Neural cell (in vitro differentiated cells): ENCODE measurements at regions not wholly inside any gene's neighbourhood (a gene's known extent, or its start where the extent isn't known, plus 50 kb on each side); places are given as distances from the start of the nearest gene placed in this dataset.

Experiments used
- H2AFZ ChIP-seq: fragments of 200-600, 300-800 bp; sonication (generic), shearing (Covaris generic); 2 replicates; pipeline ENCODE4 v1.6.0; 2014; ENCODE audit warnings: low read depth, mild to moderate bottlenecking, antibody characterized with exemption, low read length, moderate library complexity
- H3F3A ChIP-seq: fragments of 200-600 bp; shearing (Covaris generic); 2 replicates; pipeline ENCODE4 v1.6.1; 2016; ENCODE audit warnings: mild to moderate bottlenecking, moderate library complexity, mixed read lengths, antibody characterized with exemption, low read length; ENCODE audit not compliant: insufficient read depth, poor library complexity, severe bottlenecking
- H3K27ac ChIP-seq: fragments of 200-600, 300-800 bp; sonication (generic), shearing (Covaris generic); 2 replicates; pipeline ENCODE4 v1.5.1; 2014; ENCODE audit warnings: mild to moderate bottlenecking, low read length, moderate library complexity
- H3K27me3 ChIP-seq: fragments of 300-800, 200-600 bp; sonication (generic), shearing (Covaris generic); 2 replicates; pipeline ENCODE4 v1.6.0; 2014; ENCODE audit warnings: mild to moderate bottlenecking, low read depth, low read length, moderate library complexity; ENCODE audit not compliant: insufficient read depth
- H3K36me3 ChIP-seq: fragments of 300-800, 200-600 bp; sonication (generic), shearing (Covaris generic); 2 replicates; pipeline ENCODE4 v1.5.1; 2014; ENCODE audit warnings: mild to moderate bottlenecking, antibody characterized with exemption, low read length, moderate library complexity; ENCODE audit not compliant: insufficient read depth
- H3K4me2 ChIP-seq: fragments of 300-800, 200-600 bp; sonication (generic), shearing (Covaris generic); 2 replicates; pipeline ENCODE4 v1.6.0; 2014; ENCODE audit warnings: mild to moderate bottlenecking, low read length
- H3K4me3 ChIP-seq: fragments of 300-800, 200-600 bp; sonication (generic), shearing (Covaris generic); 2 replicates; pipeline ENCODE4 v1.5.1; 2014; ENCODE audit warnings: mild to moderate bottlenecking, low read length, moderate library complexity
- H3K79me2 ChIP-seq: fragments of 200-600 bp; shearing (Covaris generic); replicated peaks from 2 replicates; pipeline ENCODE4 v1.6.0; 2014; ENCODE audit warnings: mild to moderate bottlenecking, low read length, moderate library complexity; ENCODE audit not compliant: insufficient read depth
- H3K9ac ChIP-seq: fragments of 300-800, 200-600 bp; sonication (generic), shearing (Covaris generic); 2 replicates; pipeline ENCODE4 v1.6.1; 2016; ENCODE audit warnings: mild to moderate bottlenecking, low read length, mixed read lengths
- H3K9me2 ChIP-seq: fragments of 200-600 bp; shearing (Covaris generic); 2 replicates; pipeline ENCODE4 v1.6.1; 2016; ENCODE audit warnings: mild to moderate bottlenecking, low read length, mixed read lengths; ENCODE audit not compliant: insufficient read depth
- H3K9me3 ChIP-seq: fragments of 200-600, 300-800 bp; sonication (generic), shearing (Covaris generic); 2 replicates; pipeline ENCODE4 v1.6.1; 2016; ENCODE audit warnings: mild to moderate bottlenecking, mixed run types, low read length, moderate library complexity, mixed read lengths
- H4K20me1 ChIP-seq: fragments of 200-600 bp; shearing (Covaris generic); 2 replicates; pipeline ENCODE4 v1.6.1; 2016; ENCODE audit warnings: mild to moderate bottlenecking, mixed run types; ENCODE audit not compliant: insufficient read depth
- EP300 ChIP-seq: fragments of 450-650 bp; conservative IDR thresholded peaks from 2 replicates; pipeline ENCODE4 v1.6.1; 2014; ENCODE audit warnings: antibody characterized with exemption, mild to moderate bottlenecking, moderate library complexity; ENCODE audit not compliant: poor library complexity, severe bottlenecking
- EZH2 ChIP-seq: fragments of 200-600, 300-800 bp; shearing (Covaris generic), sonication (generic); IDR thresholded peaks from 2 replicates; pipeline ENCODE4 v1.6.1; 2014; ENCODE audit warnings: antibody characterized with exemption, low read length, borderline replicate concordance, mild to moderate bottlenecking; ENCODE audit not compliant: insufficient read depth, poor library complexity, severe bottlenecking
- MXI1 ChIP-seq: fragments of 450-650 bp; conservative IDR thresholded peaks from 2 replicates; pipeline ENCODE4 v1.6.1; 2014; ENCODE audit warnings: antibody characterized with exemption, mild to moderate bottlenecking; ENCODE audit not compliant: poor library complexity, severe bottlenecking
- POLR2AphosphoS5 ChIP-seq: IDR thresholded peaks from 2 replicates; pipeline ENCODE4 v1.6.1; 2012
- RAD21 ChIP-seq: fragments of 450-650 bp; conservative IDR thresholded peaks from 2 replicates; pipeline ENCODE4 v1.6.1; 2014; ENCODE audit warnings: antibody characterized with exemption, mild to moderate bottlenecking, moderate library complexity
- REST ChIP-seq: IDR thresholded peaks from 2 replicates; pipeline ENCODE4 v1.6.1; 2012; ENCODE audit warnings: borderline replicate concordance
- SMC3 ChIP-seq: fragments of 450-650 bp; conservative IDR thresholded peaks from 2 replicates; pipeline ENCODE4 v1.6.1; 2014; ENCODE audit warnings: antibody characterized with exemption, mild to moderate bottlenecking, moderate library complexity; ENCODE audit not compliant: poor library complexity
- TAF1 ChIP-seq: IDR thresholded peaks from 2 replicates; pipeline ENCODE4 v1.6.1; 2012; ENCODE audit warnings: low read depth
- TF ChIP-seq, protein P1 (sequence below): fragments of 450-650 bp; IDR thresholded peaks from 2 replicates; pipeline ENCODE4 v1.5.1; 2014; ENCODE audit warnings: antibody characterized with exemption, mild to moderate bottlenecking, moderate library complexity; ENCODE audit not compliant: poor library complexity, severe bottlenecking

GRCh38 chr16:65543781-65544740 lies 422.2 kb upstream of the CDH11 start:
- no peaks in the 10 kb centered on the region for H3K9me3 ChIP-seq
- H3K36me3 ChIP-seq = no peaks in the 10 kb centered on the region
- H3K27me3 ChIP-seq = no peaks in the 10 kb centered on the region
- no peak overlapping the region for H3K9ac ChIP-seq
- TF ChIP-seq RAD21 (no peak), TAF1 (no peak)
- H3K9me2 ChIP-seq = no peaks in the 10 kb centered on the region
- H3K79me2 ChIP-seq = no peaks in the 10 kb centered on the region
- no peak overlapping the region for H3K4me2 ChIP-seq
- H3K4me3 ChIP-seq = no peak overlapping the region
- no peaks in the 10 kb centered on the region for H4K20me1 ChIP-seq
- H3K27ac ChIP-seq = no peak overlapping the region
- no peak overlapping the region for H2AFZ ChIP-seq
- no peaks in the 10 kb centered on the region for H3F3A ChIP-seq

- Histone ChIP-seq H3K27me3 (no peaks in the 10 kb centered on the region), H3K79me2 (no peaks in the 10 kb centered on the region), H3K4me3 (no peak overlapping the region), H3F3A (no peaks in the 10 kb centered on the region), H3K9me3 (no peaks in the 10 kb centered on the region), H3K27ac (no peak overlapping the region), H3K4me2 (no peak overlapping the region), H2AFZ (no peak overlapping the region), H3K9ac (no peak overlapping the region), H3K36me3 (no peaks in the 10 kb centered on the region), H3K9me2 (no peaks in the 10 kb centered on the region), H4K20me1 (no peaks in the 10 kb centered on the region)
- TF ChIP-seq EP300 (no peak), REST (no peak), EZH2 (no peak), MXI1 (no peak), POLR2AphosphoS5 (no peak), SMC3 (no peak), RAD21 (no peak), TAF1 (no peak)
- TF ChIP-seq, protein P1, sequence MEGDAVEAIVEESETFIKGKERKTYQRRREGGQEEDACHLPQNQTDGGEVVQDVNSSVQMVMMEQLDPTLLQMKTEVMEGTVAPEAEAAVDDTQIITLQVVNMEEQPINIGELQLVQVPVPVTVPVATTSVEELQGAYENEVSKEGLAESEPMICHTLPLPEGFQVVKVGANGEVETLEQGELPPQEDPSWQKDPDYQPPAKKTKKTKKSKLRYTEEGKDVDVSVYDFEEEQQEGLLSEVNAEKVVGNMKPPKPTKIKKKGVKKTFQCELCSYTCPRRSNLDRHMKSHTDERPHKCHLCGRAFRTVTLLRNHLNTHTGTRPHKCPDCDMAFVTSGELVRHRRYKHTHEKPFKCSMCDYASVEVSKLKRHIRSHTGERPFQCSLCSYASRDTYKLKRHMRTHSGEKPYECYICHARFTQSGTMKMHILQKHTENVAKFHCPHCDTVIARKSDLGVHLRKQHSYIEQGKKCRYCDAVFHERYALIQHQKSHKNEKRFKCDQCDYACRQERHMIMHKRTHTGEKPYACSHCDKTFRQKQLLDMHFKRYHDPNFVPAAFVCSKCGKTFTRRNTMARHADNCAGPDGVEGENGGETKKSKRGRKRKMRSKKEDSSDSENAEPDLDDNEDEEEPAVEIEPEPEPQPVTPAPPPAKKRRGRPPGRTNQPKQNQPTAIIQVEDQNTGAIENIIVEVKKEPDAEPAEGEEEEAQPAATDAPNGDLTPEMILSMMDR = no peak
Observed at GRCh38 chr16:65541646-65542045, 419.8 kb upstream of the CDH11 start.
